HEK293 (cell line): ENCODE measurements at regions not wholly inside any gene's neighbourhood (a gene's known extent, or its start where the extent isn't known, plus 50 kb on each side); places are given as distances from the start of the nearest gene placed in this dataset.

ENCODE experiments used
- CTCF ChIP-seq: fragments of 450-650 bp; formaldehyde crosslinking; IDR thresholded peaks from 2 replicates; pipeline ENCODE4 v1.5.1; 2016; ENCODE audit warnings: missing biosample characterization, missing genetic modification characterization
- HOXC10 ChIP-seq: sonication (generic); formaldehyde crosslinking; IDR thresholded peaks from 2 replicates; pipeline ENCODE4 v1.8.1; 2023; ENCODE audit warnings: mild to moderate bottlenecking, missing genetic modification reagents
- INSM2 ChIP-seq: fragments of 450-650 bp; formaldehyde crosslinking; IDR thresholded peaks from 2 replicates; pipeline ENCODE4 v1.5.1; 2016; ENCODE audit warnings: missing biosample characterization, missing genetic modification characterization
- KLF9 ChIP-seq: fragments of 450-650 bp; formaldehyde crosslinking; IDR thresholded peaks from 2 replicates; pipeline ENCODE4 v1.5.1; 2016; ENCODE audit warnings: missing biosample characterization, missing genetic modification characterization, low read depth
- MZF1 ChIP-seq: fragments of 450-650 bp; formaldehyde crosslinking; IDR thresholded peaks from 2 replicates; pipeline ENCODE4 v1.5.1; 2017; ENCODE audit warnings: missing biosample characterization, missing genetic modification characterization, borderline replicate concordance
- ZBTB8A ChIP-seq: fragments of 450-650 bp; formaldehyde crosslinking; IDR thresholded peaks from 2 replicates; pipeline ENCODE4 v1.5.1; 2016; ENCODE audit warnings: missing biosample characterization, missing genetic modification characterization
- ZFP3 ChIP-seq: fragments of 450-650 bp; formaldehyde crosslinking; IDR thresholded peaks from 2 replicates; pipeline ENCODE4 v1.5.1; 2016; ENCODE audit warnings: low read depth, missing biosample characterization, missing genetic modification characterization
- ZNF18 ChIP-seq: fragments of 450-650 bp; formaldehyde crosslinking; IDR thresholded peaks from 2 replicates; pipeline ENCODE4 v1.5.1; 2016; ENCODE audit warnings: missing biosample characterization, missing genetic modification characterization
- ZNF510 ChIP-seq: fragments of 450-650 bp; formaldehyde crosslinking; IDR thresholded peaks from 2 replicates; pipeline ENCODE4 v1.5.1; 2018; ENCODE audit warnings: mild to moderate bottlenecking, missing genetic modification characterization, missing biosample characterization; ENCODE audit not compliant: insufficient replicate concordance
- ZNF571 ChIP-seq: fragments of 450-650 bp; formaldehyde crosslinking; IDR thresholded peaks from 2 replicates; pipeline ENCODE4 v1.5.0; 2017; ENCODE audit warnings: missing biosample characterization, missing genetic modification characterization
- ZNF701 ChIP-seq: fragments of 450-650 bp; formaldehyde crosslinking; IDR thresholded peaks from 2 replicates; pipeline ENCODE4 v1.5.1; 2016; ENCODE audit warnings: missing biosample characterization, missing genetic modification characterization
- ZSCAN30 ChIP-seq: fragments of 450-650 bp; IDR thresholded peaks from 2 replicates; pipeline ENCODE4 v1.5.1; 2018; ENCODE audit warnings: missing biosample characterization, mild to moderate bottlenecking, missing genetic modification characterization, moderate library complexity
- TF ChIP-seq, protein P1 (sequence below): fragments of 450-650 bp; formaldehyde crosslinking; IDR thresholded peaks from 2 replicates; pipeline ENCODE4 v1.5.1; 2016; ENCODE audit warnings: missing biosample characterization, missing genetic modification characterization
- TF ChIP-seq, protein P2 (sequence below): fragments of 450-650 bp; formaldehyde crosslinking; IDR thresholded peaks from 2 replicates; pipeline ENCODE4 v1.5.1; 2016; ENCODE audit warnings: missing biosample characterization, missing genetic modification characterization

- no peak for TF ChIP-seq ZBTB8A (tag by site-specific recombination)
- TF ChIP-seq KLF9 (tag by site-specific recombination): no peak
- no peak for TF ChIP-seq HOXC10 (CRISPR knock-in tag)
- TF ChIP-seq ZNF701 (tag by site-specific recombination): no peak
- TF ChIP-seq, protein P1, sequence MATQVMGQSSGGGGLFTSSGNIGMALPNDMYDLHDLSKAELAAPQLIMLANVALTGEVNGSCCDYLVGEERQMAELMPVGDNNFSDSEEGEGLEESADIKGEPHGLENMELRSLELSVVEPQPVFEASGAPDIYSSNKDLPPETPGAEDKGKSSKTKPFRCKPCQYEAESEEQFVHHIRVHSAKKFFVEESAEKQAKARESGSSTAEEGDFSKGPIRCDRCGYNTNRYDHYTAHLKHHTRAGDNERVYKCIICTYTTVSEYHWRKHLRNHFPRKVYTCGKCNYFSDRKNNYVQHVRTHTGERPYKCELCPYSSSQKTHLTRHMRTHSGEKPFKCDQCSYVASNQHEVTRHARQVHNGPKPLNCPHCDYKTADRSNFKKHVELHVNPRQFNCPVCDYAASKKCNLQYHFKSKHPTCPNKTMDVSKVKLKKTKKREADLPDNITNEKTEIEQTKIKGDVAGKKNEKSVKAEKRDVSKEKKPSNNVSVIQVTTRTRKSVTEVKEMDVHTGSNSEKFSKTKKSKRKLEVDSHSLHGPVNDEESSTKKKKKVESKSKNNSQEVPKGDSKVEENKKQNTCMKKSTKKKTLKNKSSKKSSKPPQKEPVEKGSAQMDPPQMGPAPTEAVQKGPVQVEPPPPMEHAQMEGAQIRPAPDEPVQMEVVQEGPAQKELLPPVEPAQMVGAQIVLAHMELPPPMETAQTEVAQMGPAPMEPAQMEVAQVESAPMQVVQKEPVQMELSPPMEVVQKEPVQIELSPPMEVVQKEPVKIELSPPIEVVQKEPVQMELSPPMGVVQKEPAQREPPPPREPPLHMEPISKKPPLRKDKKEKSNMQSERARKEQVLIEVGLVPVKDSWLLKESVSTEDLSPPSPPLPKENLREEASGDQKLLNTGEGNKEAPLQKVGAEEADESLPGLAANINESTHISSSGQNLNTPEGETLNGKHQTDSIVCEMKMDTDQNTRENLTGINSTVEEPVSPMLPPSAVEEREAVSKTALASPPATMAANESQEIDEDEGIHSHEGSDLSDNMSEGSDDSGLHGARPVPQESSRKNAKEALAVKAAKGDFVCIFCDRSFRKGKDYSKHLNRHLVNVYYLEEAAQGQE (tag by site-specific recombination): no peak
- no peak for TF ChIP-seq CTCF
- no peak for TF ChIP-seq ZNF18 (tag by site-specific recombination)
- TF ChIP-seq MZF1 (tag by site-specific recombination): no peak
- TF ChIP-seq, protein P2, sequence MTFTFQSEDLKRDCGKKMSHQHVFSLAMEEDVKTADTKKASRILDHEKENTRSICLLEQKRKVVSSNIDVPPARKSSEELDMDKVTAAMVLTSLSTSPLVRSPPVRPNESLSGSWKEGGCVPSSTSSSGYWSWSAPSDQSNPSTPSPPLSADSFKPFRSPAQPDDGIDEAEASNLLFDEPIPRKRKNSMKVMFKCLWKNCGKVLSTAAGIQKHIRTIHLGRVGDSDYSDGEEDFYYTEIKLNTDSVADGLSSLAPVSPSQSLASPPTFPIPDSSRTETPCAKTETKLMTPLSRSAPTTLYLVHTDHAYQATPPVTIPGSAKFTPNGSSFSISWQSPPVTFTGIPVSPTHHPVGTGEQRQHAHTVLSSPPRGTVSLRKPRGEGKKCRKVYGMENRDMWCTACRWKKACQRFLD (tag by site-specific recombination): no peak
- TF ChIP-seq ZFP3: no peak
- TF ChIP-seq ZNF571: no peak
- no peak for TF ChIP-seq ZNF510 (tag by site-specific recombination)
- no peak for TF ChIP-seq ZSCAN30 (tag by site-specific recombination)
- TF ChIP-seq INSM2: no peak
Measured at GRCh38 chr4:37745946-37746345, 59.8 kb upstream of the RELL1 start.
